MM.1S (cell line): ENCODE measurements at regions not wholly inside any gene's neighbourhood (a gene's known extent, or its start where the extent isn't known, plus 50 kb on each side); places are given as distances from the start of the nearest gene placed in this dataset.
"Not testable (repeated sequence)": the region's sequence is repeated elsewhere in the genome, so short reads cannot be mapped to it uniquely, and the experiment has no call there.

ENCODE experiments used
- DNase-seq: peaks from one replicate; pipeline ENCODE4 v3.0.0-alpha.2; 2015
- H2AFZ ChIP-seq: fragments of 300-600 bp; sonication (generic); 2 replicates; pipeline ENCODE4 v1.6.0; 2016; ENCODE audit warnings: antibody characterized with exemption, low read length
- H3F3A ChIP-seq: fragments of 300-600 bp; sonication (generic); 2 replicates; pipeline ENCODE4 v1.6.1; 2016; ENCODE audit warnings: mild to moderate bottlenecking, antibody characterized with exemption, low read length, moderate library complexity, mixed read lengths; ENCODE audit not compliant: insufficient read depth
- H3K27ac ChIP-seq: fragments of 300-600 bp; sonication (generic); 2 replicates; pipeline ENCODE4 v1.5.1; 2016; ENCODE audit warnings: mild to moderate bottlenecking, low read length
- H3K27me3 ChIP-seq: fragments of 300-600 bp; sonication (generic); replicated peaks from 2 replicates; pipeline ENCODE4 v1.6.0; 2016; ENCODE audit warnings: low read length; ENCODE audit not compliant: insufficient read depth
- H3K36me3 ChIP-seq: fragments of 300-600 bp; sonication (generic); replicated peaks from 2 replicates; pipeline ENCODE4 v1.6.1; 2016; ENCODE audit warnings: mild to moderate bottlenecking, low read length, mixed read lengths; ENCODE audit not compliant: insufficient read depth
- H3K4me1 ChIP-seq: fragments of 300-600 bp; sonication (generic); 2 replicates; pipeline ENCODE4 v1.6.1; 2016; ENCODE audit warnings: low read length, mixed read lengths
- H3K4me2 ChIP-seq: fragments of 300-600 bp; sonication (generic); 2 replicates; pipeline ENCODE4 v1.6.0; 2016; ENCODE audit warnings: low read depth, low read length
- H3K4me3 ChIP-seq: fragments of 300-600 bp; sonication (generic); 2 replicates; pipeline ENCODE4 v1.5.1; 2016; ENCODE audit warnings: low read length, mixed read lengths
- H3K79me2 ChIP-seq: fragments of 300-600 bp; sonication (generic); 2 replicates; pipeline ENCODE4 v1.6.1; 2016; ENCODE audit warnings: mixed run types, low read length, mixed read lengths
- H3K9ac ChIP-seq: fragments of 300-600 bp; sonication (generic); 2 replicates; pipeline ENCODE4 v1.6.1; 2016; ENCODE audit warnings: low read length, mixed read lengths
- H3K9me2 ChIP-seq: fragments of 300-600 bp; sonication (generic); replicated peaks from 2 replicates; pipeline ENCODE4 v1.6.1; 2016; ENCODE audit warnings: mild to moderate bottlenecking, low read length, mixed read lengths; ENCODE audit not compliant: insufficient read depth
- H3K9me3 ChIP-seq: fragments of 300-600 bp; sonication (generic); replicated peaks from 2 replicates; pipeline ENCODE4 v1.6.1; 2016; ENCODE audit warnings: mild to moderate bottlenecking, low read length, mixed read lengths; ENCODE audit not compliant: insufficient read depth
- H4K20me1 ChIP-seq: fragments of 300-600 bp; sonication (generic); 2 replicates; pipeline ENCODE4 v1.6.1; 2016; ENCODE audit warnings: mild to moderate bottlenecking, low read length, moderate library complexity, mixed read lengths; ENCODE audit not compliant: insufficient read depth
- CTCF ChIP-seq: fragments of 300-600 bp; sonication (generic); IDR thresholded peaks from 2 replicates; pipeline ENCODE4 v1.5.1; 2016; ENCODE audit warnings: antibody characterized with exemption, low read length, mixed read lengths
- EZH2 ChIP-seq: fragments of 300-600 bp; sonication (generic); optimal IDR thresholded peaks from 2 replicates; pipeline ENCODE3; 2017; ENCODE audit warnings: low read depth, mild to moderate bottlenecking, antibody characterized with exemption, low read length, mixed read lengths
- EZH2phosphoT487 ChIP-seq: fragments of 300-600 bp; sonication (generic); IDR thresholded peaks from 2 replicates; pipeline ENCODE4 v1.6.1; 2018; ENCODE audit warnings: antibody characterized with exemption, low read length

- no peak overlapping the region for H2AFZ ChIP-seq
- H3K9ac ChIP-seq: no peak overlapping the region
- H3K9me3 ChIP-seq: no peaks in the 10 kb centered on the region
- no peaks in the 10 kb centered on the region for H3F3A ChIP-seq
- H3K4me2 ChIP-seq: no peak overlapping the region
- no peaks in the 10 kb centered on the region for H3K27me3 ChIP-seq
- H3K36me3 ChIP-seq: no peaks in the 10 kb centered on the region
- DNase-seq: no peak
- no peak overlapping the region for H3K27ac ChIP-seq
- no peak overlapping the region for H3K4me3 ChIP-seq
- TF ChIP-seq CTCF: no peak
- no peak for TF ChIP-seq EZH2phosphoT487
- no peak for TF ChIP-seq EZH2
- no peaks in the 10 kb centered on the region for H4K20me1 ChIP-seq
- no peaks in the 10 kb centered on the region for H3K9me2 ChIP-seq
- no peaks in the 10 kb centered on the region for H3K4me1 ChIP-seq
- H3K79me2 ChIP-seq: no peaks in the 10 kb centered on the region
Measured at GRCh38 chr17:52606590-52606989, 448.1 kb upstream of the CA10 start.

- Histone ChIP-seq H3K4me1 (no peaks in the 10 kb centered on the region), H2AFZ (no peak overlapping the region), H3K27ac (no peak overlapping the region), H3K9me3 (no peaks in the 10 kb centered on the region), H3K9me2 (no peaks in the 10 kb centered on the region), H3K4me2 (no peak overlapping the region), H3K9ac (no peak overlapping the region), H3K4me3 (no peak overlapping the region), H3K27me3 (no peaks in the 10 kb centered on the region), H3K79me2 (no peaks in the 10 kb centered on the region), H3F3A (no peaks in the 10 kb centered on the region), H3K36me3 (no peaks in the 10 kb centered on the region), H4K20me1 (no peaks in the 10 kb centered on the region)
- no peak for TF ChIP-seq CTCF
- no peak for TF ChIP-seq EZH2
- no peak for TF ChIP-seq EZH2phosphoT487
- no peak for DNase-seq
Measured at GRCh38 chr17:52606098-52606497, 447.6 kb upstream of the CA10 start.

GRCh38 chr17:52604105-52604504 lies 445.6 kb upstream of the CA10 start:
- no peak overlapping the region for H3K4me3 ChIP-seq
- H2AFZ ChIP-seq: no peak overlapping the region
- no peaks in the 10 kb centered on the region for H3K4me1 ChIP-seq
- H3F3A ChIP-seq: no peaks in the 10 kb centered on the region
- H3K4me2 ChIP-seq: no peak overlapping the region
- H3K9me2 ChIP-seq: no peaks in the 10 kb centered on the region
- H3K36me3 ChIP-seq: no peaks in the 10 kb centered on the region
- no peaks in the 10 kb centered on the region for H4K20me1 ChIP-seq
- H3K9ac ChIP-seq: no peak overlapping the region
- no peak for DNase-seq
- no peaks in the 10 kb centered on the region for H3K79me2 ChIP-seq
- H3K27ac ChIP-seq: no peak overlapping the region
- TF ChIP-seq CTCF: no peak
- no peak for TF ChIP-seq EZH2phosphoT487
- no peaks in the 10 kb centered on the region for H3K27me3 ChIP-seq
- no peaks in the 10 kb centered on the region for H3K9me3 ChIP-seq

- not testable (repeated sequence) for H2AFZ ChIP-seq, H3K9me2 ChIP-seq, H3K4me3 ChIP-seq, H3F3A ChIP-seq, H3K4me1 ChIP-seq, DNase-seq, H3K27ac ChIP-seq, H3K36me3 ChIP-seq, H3K4me2 ChIP-seq, H4K20me1 ChIP-seq, H3K79me2 ChIP-seq, H3K9me3 ChIP-seq, H3K9ac ChIP-seq, H3K27me3 ChIP-seq
Measured at GRCh38 chr17:52597452-52598215, 439.1 kb upstream of the CA10 start.
